LNCaP clone FGC (cell line): ENCODE measurements at regions not wholly inside any gene's neighbourhood (a gene's known extent, or its start where the extent isn't known, plus 50 kb on each side); places are given as distances from the start of the nearest gene placed in this dataset.
A peak's percentile ranks its signal among the peaks of the same experiment; 100 is the strongest.

Experiments used
- DNase-seq: peaks from one replicate; pipeline ENCODE4 v3.0.0-alpha.2; 2011; ENCODE audit warnings: low read depth
- H3K4me3 ChIP-seq: 2 replicates; pipeline ENCODE4 v1.5.1; 2011; ENCODE audit warnings: mild to moderate bottlenecking, low read depth, low read length, control low read depth
- TF ChIP-seq, protein P1 (sequence below): IDR thresholded peaks from 2 replicates; pipeline ENCODE4 v1.5.1; 2012; ENCODE audit warnings: mild to moderate bottlenecking; ENCODE audit not compliant: control insufficient read depth, insufficient read depth; ENCODE audit errors: extremely low read depth

DNA sequence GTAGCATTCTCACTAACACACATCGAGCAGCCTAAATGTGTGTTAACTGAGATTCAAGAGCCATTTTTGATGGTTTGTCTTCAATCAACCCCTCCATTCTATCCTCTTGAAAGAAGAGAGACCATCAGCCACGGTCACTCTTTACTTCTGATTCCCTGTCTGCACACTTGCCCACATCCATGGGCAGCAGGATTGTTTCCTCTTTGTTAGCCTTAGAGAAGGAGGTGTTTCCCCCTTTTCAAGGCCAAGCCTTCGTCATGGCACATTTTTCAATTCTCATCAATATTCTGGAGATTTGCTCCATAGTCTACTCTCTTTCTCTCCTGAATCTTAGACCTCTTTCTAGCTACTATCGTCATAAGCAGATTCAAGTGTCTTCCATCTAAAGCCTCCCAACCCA, 522.4 kb upstream of the NAALADL2 start:
- TF ChIP-seq, protein P1, sequence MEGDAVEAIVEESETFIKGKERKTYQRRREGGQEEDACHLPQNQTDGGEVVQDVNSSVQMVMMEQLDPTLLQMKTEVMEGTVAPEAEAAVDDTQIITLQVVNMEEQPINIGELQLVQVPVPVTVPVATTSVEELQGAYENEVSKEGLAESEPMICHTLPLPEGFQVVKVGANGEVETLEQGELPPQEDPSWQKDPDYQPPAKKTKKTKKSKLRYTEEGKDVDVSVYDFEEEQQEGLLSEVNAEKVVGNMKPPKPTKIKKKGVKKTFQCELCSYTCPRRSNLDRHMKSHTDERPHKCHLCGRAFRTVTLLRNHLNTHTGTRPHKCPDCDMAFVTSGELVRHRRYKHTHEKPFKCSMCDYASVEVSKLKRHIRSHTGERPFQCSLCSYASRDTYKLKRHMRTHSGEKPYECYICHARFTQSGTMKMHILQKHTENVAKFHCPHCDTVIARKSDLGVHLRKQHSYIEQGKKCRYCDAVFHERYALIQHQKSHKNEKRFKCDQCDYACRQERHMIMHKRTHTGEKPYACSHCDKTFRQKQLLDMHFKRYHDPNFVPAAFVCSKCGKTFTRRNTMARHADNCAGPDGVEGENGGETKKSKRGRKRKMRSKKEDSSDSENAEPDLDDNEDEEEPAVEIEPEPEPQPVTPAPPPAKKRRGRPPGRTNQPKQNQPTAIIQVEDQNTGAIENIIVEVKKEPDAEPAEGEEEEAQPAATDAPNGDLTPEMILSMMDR: no peak
- no peak for DNase-seq

DNA sequence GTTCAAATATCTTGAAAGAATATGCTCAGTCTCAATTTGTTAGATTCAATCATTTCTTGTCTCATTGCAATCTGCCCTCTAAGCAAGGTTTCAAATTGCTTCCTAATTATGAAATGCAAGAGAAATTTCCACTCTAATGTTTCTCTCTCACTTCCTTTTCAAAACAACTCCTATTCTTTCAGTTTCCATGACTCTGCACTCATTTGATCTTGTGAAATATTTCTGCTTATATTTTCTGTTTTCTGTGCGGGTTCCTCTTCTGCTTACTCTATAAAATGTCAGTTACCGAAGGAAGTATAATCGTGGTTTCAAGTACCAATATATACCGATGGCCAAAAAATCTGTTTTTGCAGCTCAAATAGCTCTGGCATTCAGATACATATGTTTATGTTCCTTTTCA, 521.9 kb upstream of the NAALADL2 start:
- H3K4me3 ChIP-seq: no peak overlapping the region
- TF ChIP-seq, protein P1: no peak
- DNase-seq: no peak

More for the DNA sequence above, 522.4 kb upstream of the NAALADL2 start:
- H3K4me3 ChIP-seq: no peak overlapping the region

DNA sequence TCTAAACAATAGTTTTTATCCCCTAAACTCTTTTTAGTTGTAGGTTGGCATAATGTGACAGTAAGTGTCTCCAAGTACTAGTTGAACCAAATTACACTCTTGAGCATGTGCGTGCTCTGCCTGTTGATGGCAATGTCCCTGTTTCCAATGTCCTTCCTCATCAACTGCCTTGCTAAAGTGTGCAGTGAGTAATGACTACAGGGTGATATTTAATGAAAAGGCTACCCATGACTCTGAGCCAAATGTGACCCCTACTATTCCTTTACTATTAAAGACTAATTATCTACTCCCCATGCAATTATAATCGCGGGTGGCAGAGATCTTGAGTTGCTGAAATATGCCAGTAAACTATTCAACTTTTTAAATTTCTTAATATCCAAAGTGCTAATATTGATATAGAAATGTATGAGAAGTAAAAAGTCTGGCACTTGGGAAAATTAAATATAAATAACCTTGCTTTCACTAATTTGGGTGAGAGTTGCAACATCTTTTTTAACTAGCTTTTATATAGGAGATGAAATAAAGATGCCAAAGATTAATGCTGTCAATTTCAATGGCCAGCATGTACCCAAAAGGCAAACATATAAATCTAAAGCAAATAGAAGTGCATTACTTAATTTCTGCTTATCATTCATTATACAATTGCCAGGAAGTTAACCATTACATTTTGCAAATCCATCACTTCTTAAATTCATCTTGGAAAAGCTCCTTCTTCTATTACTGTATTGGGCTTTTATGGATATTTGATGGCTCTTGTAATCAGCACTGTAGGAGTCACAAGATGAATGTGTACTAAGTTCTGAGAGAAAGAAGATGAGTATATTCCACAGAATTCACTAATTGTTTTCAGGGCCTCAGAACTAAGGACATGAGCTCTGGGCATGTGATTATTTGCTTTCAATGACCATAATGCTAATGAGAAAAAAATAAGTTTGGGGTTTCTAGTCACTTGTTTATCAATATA, 518.2 kb upstream of the NAALADL2 start:
- TF ChIP-seq, protein P1: peak; percentile 31; the same call in 1 of the 2 replicates
- peak; percentile 98 for DNase-seq
- H3K4me3 ChIP-seq: no peak overlapping the region

DNA sequence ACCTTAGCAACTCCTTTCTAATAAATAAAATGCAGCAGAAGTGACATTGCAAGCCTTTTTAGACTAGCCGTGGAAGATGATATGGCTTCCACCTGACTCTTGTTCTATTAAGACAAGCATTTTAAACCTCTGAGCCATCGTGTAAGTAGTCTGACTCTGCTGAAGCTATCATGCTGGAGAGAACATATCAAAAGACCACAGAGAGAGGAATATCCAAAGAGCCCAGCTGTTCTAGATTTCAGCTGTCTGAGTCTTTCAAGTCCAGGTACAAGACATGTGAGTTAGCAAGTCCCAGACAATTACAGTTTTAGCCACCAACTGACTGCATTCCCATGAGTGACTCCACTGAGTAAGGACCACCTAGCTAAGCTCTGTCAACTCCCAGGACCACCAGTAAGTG, 517.0 kb upstream of the NAALADL2 start:
- TF ChIP-seq, protein P1: no peak
- DNase-seq: no peak
- H3K4me3 ChIP-seq: no peak overlapping the region

DNA sequence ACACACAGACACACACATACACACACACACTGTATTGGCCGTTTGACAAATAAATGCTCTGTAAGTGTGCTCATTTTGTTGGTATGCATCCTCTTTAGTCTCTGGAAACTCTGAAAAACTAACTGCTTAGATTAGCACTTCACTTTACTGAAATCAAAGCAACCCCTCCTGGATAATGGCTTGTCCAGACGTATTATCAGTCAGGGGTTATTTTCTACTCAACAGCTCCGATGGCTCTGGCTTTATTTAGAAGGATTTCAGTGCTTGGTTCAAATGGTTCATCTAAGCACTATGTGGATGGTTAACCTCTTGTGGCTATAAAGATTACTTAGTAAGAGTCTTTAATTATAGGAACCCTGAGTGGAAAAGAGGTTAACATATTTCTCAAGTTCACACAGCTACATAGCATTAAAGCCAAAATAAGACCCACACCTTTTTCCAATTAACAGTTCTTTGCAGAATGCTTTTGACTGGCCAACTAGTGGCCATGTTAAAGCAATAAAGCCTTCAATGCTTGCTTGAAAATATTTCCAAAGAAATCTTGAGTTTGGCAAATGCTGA, 516.1 kb upstream of the NAALADL2 start:
- no peak overlapping the region for H3K4me3 ChIP-seq
- TF ChIP-seq, protein P1: 0 out of 2 replicates have a peak, but pooled peaks have one; percentile 2
- DNase-seq: no peak

DNA sequence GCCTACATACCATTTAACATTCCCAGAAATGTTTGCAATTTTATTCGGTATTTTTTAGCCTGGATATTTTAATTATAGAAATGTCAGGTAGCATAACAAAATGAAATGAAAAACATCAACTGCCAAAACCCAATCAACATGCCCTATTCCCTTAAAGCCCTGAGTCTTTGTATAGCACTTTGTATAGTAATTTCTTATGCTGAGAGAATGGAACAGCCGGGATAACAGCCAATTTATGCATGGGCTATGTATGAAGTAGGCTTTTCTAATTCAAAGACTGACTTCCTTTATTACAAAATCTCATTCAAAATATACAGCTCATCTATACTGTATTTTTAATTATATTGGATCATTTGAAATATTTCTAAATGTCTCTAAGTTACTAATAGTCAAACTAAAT, 513.0 kb upstream of the NAALADL2 start:
- no peak for DNase-seq
- TF ChIP-seq, protein P1: no peak
- no peak overlapping the region for H3K4me3 ChIP-seq

DNA sequence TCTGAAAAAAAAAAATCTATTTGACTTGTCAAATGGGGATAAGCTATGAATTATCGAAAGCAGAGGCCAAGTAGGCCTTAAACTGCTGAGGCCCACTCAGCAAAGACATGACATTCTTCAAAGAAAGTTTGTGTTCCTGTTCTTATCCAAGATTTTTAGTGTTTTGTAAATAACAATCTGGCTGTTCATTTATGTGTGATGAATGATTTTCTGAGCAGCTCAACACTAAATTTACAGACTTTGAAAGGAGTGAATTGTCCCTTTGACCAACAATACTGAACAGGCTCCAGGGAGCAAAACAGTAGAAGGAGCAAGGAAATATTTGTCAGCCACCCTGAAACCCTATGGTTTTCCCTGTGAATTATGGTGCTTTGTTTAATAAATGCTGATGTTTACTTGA, 512.6 kb upstream of the NAALADL2 start:
- TF ChIP-seq, protein P1: no peak
- no peak overlapping the region for H3K4me3 ChIP-seq
- DNase-seq: no peak
